HuH-7 (cell line): ENCODE measurements at regions not wholly inside any gene's neighbourhood (a gene's known extent, or its start where the extent isn't known, plus 50 kb on each side); places are given as distances from the start of the nearest gene placed in this dataset.

ENCODE experiments used
- DNase-seq: peaks from one replicate; pipeline ENCODE4 v3.0.0; 2011; ENCODE audit warnings: low spot score

- no peak for DNase-seq
These were observed 74.1 kb upstream of the TMEM164 start for GRCh38 chrX:109928596-109929335.

GRCh38 chrX:109931677-109932076 is 71.2 kb upstream of the TMEM164 start:
- DNase-seq: no peak

GRCh38 chrX:109934434-109934833 is 68.5 kb upstream of the TMEM164 start:
- no peak for DNase-seq

GRCh38 chrX:109934935-109935334 is 68.0 kb upstream of the TMEM164 start:
- no peak for DNase-seq

- no peak for DNase-seq
These were observed 66.8 kb upstream of the TMEM164 start for GRCh38 chrX:109936114-109936513.

- DNase-seq: no peak
These were observed 66.3 kb upstream of the TMEM164 start for GRCh38 chrX:109936598-109936997.

- DNase-seq: no peak
These were observed 63.4 kb upstream of the TMEM164 start for GRCh38 chrX:109939498-109939897.

GRCh38 chrX:109940411-109940810 is 62.5 kb upstream of the TMEM164 start:
- DNase-seq: no peak

GRCh38 chrX:109943092-109943739 is 59.7 kb upstream of the TMEM164 start:
- no peak for DNase-seq

- no peak for DNase-seq
These were observed 59.2 kb upstream of the TMEM164 start for GRCh38 chrX:109943740-109944092.

- DNase-seq: no peak
These were observed 50.9 kb upstream of the TMEM164 start for GRCh38 chrX:109952050-109952449.

- no peak for DNase-seq
These were observed 49.7 kb upstream of the TMEM164 start for GRCh38 chrX:109952985-109953905.
